ENCODE measurements at regions not wholly inside any gene's neighbourhood (a gene's known extent, or its start where the extent isn't known, plus 50 kb on each side); places are given as distances from the start of the nearest gene placed in this dataset.

DNA sequence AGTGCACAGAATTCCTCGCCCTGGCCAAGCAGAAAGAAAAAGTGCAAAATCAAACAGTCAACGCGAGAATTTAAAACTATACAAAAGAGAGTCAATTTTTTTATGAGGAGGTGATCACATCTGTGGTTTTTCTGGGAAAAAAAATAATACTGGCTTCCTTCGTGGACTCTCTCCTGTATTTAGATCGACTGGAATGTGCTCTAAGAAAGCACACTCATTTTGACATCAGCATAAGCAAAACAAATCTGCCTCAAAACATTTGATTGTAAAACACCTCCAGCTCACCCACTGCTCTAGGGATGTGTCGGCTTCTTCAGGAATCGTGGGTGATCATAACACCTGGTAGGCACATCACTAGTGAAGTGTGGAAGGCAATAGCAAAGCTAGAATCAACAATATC, 417.4 kb upstream of the FAT1 start:
- Histone ChIP-seq H2AK9ac (replicated peaks; ENCODE audit: low read depth, low read length, poor library complexity) (no peak overlapping the region), H3K4me1 (ENCODE audit: control insufficient read depth, insufficient read depth, low read length) (no peaks in the 10 kb centered on the region), H2BK15ac (ENCODE audit: low read depth, low read length) (no peak overlapping the region), H3K4me2 (ENCODE audit: low read depth, low read length) (peak overlapping the region; percentile 3; the same call in 1 of the 2 replicates), H2BK20ac (ENCODE audit: low read depth, low read length) (no peak overlapping the region), H4K8ac (ENCODE audit: low read depth in 2 of 2, low read length in 2 of 2) (no peak overlapping the region), H3K18ac (ENCODE audit: low read depth, low read length) (no peak overlapping the region), H3K4me3 (ENCODE audit: insufficient read depth, low read depth, low read length) (no peak overlapping the region), H4K5ac (ENCODE audit: low read depth, low read length) (no peak overlapping the region), H2BK5ac (ENCODE audit: low read depth, low read length, poor library complexity, severe bottlenecking) (no peak overlapping the region), H3K27me3 (ENCODE audit: control insufficient read depth, insufficient read depth, low read length) (no peaks in the 10 kb centered on the region), H3K9ac (ENCODE audit: low read depth, low read length) (no peak overlapping the region), H3K9me3 (ENCODE audit: control insufficient read depth, insufficient read depth, low read length) (no peaks in the 10 kb centered on the region), H3K23ac (ENCODE audit: low read depth, low read length) (no peak overlapping the region), H3K56ac (ENCODE audit: extremely low read depth, insufficient read depth, low read length) (no peak overlapping the region), H3K9me1 (ENCODE audit: insufficient read depth, low read length) (no peaks in the 10 kb centered on the region; the same call in 1 of the 2 replicates), H3K27ac (ENCODE audit: insufficient read depth, low read length) (no peak overlapping the region), H3K14ac (replicated peaks; ENCODE audit: low read depth, low read length) (0 out of 2 replicates have a peak overlapping the region, but pooled peaks have one; percentile 19), H3K4ac (ENCODE audit: low read depth, low read length) (no peak overlapping the region), H3K79me1 (ENCODE audit: low read depth in 1 of 2, low read length in 2 of 2) (no peaks in the 10 kb centered on the region), H2BK120ac (ENCODE audit: low read depth, low read length) (no peak overlapping the region), H2AFZ (replicated peaks; ENCODE audit: low read length, poor library complexity) (no peak overlapping the region), H4K20me1 (ENCODE audit: insufficient read depth, low read length) (no peaks in the 10 kb centered on the region), H3K36me3 (ENCODE audit: control insufficient read depth, insufficient read depth, low read length) (no peaks in the 10 kb centered on the region), H2AK5ac (ENCODE audit: low read depth, low read length) (no peak overlapping the region), H4K91ac (ENCODE audit: insufficient read depth, low read depth, low read length) (no peak overlapping the region)
- ChIA-PET CTCF (no interaction called here), POLR2A (ENCODE audit: unreplicated experiment) (no interaction called here)
- ATAC-seq (ENCODE audit: low read depth) = peak; percentile 53; the same call in 1 of the 2 replicates
- in situ Hi-C loops (cut with MboI; ENCODE audit: low sequenced_read_pairs) (no loop called here), dilution Hi-C loops (cut with HindIII; ENCODE audit: low sequenced_read_pairs, unreplicated experiment) (no loop called here), intact Hi-C loops (cut with micrococcal nuclease) (no loop called here)
- WGBS, 2 experiments (ENCODE audit: extremely low coverage in 2 of 2, insufficient read length in 1 of 2) = no CpG with 5 or more reads among the region's 7 CpGs
- DNase-seq = peak; percentile 31
- no TSS peak for BruUV-seq (replicated peaks)
- TF ChIP-seq, protein P1, sequence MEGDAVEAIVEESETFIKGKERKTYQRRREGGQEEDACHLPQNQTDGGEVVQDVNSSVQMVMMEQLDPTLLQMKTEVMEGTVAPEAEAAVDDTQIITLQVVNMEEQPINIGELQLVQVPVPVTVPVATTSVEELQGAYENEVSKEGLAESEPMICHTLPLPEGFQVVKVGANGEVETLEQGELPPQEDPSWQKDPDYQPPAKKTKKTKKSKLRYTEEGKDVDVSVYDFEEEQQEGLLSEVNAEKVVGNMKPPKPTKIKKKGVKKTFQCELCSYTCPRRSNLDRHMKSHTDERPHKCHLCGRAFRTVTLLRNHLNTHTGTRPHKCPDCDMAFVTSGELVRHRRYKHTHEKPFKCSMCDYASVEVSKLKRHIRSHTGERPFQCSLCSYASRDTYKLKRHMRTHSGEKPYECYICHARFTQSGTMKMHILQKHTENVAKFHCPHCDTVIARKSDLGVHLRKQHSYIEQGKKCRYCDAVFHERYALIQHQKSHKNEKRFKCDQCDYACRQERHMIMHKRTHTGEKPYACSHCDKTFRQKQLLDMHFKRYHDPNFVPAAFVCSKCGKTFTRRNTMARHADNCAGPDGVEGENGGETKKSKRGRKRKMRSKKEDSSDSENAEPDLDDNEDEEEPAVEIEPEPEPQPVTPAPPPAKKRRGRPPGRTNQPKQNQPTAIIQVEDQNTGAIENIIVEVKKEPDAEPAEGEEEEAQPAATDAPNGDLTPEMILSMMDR (conservative IDR thresholded peaks at IDR 0.05; ENCODE audit: low read depth, low read length) = no peak
- no peak for TF ChIP-seq CEBPB (IDR thresholded peaks at IDR 0.05; ENCODE audit: low read depth, low read length)
- no peak for TF ChIP-seq MAFK (IDR thresholded peaks at IDR 0.05; ENCODE audit: low read depth, low read length)
- no peak for TF ChIP-seq RCOR1 (IDR thresholded peaks at IDR 0.05; ENCODE audit: insufficient replicate concordance, low read length)
- TF ChIP-seq RFX5 (IDR thresholded peaks at IDR 0.05; ENCODE audit: low read depth, low read length) = no peak
- TF ChIP-seq FOS (IDR thresholded peaks at IDR 0.05; ENCODE audit: low read depth, low read length) = no peak
- TF ChIP-seq, protein P2, sequence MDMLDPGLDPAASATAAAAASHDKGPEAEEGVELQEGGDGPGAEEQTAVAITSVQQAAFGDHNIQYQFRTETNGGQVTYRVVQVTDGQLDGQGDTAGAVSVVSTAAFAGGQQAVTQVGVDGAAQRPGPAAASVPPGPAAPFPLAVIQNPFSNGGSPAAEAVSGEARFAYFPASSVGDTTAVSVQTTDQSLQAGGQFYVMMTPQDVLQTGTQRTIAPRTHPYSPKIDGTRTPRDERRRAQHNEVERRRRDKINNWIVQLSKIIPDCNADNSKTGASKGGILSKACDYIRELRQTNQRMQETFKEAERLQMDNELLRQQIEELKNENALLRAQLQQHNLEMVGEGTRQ (IDR thresholded peaks at IDR 0.05; ENCODE audit: low read depth, low read length) = no peak
- no peak for TF ChIP-seq CHD1 (IDR thresholded peaks at IDR 0.05; ENCODE audit: low read depth, low read length)
